GM12878 (cell line): ENCODE measurements at regions not wholly inside any gene's neighbourhood (a gene's known extent, or its start where the extent isn't known, plus 50 kb on each side); places are given as distances from the start of the nearest gene placed in this dataset.

Experiments
- BHLHE40 ChIP-seq, 2 experiments: fragments of 450-650 bp in 1 of 2; IDR thresholded peaks; 2 replicates each; pipeline ENCODE4 v1.6.1; 2011 to 2017; ENCODE audit warnings: low read depth in 2 of 2, borderline replicate concordance in 1 of 2, improper control_type of control experiment in 1 of 2, low read length in 1 of 2, mild to moderate bottlenecking in 1 of 2
- GABPA ChIP-seq: IDR thresholded peaks from 2 replicates; pipeline ENCODE4 v1.6.1; 2014; ENCODE audit warnings: antibody characterized with exemption, low read depth, mild to moderate bottlenecking, inconsistent platforms
- RFX5 ChIP-seq: IDR thresholded peaks from 2 replicates; pipeline ENCODE4 v1.6.1; 2011; ENCODE audit warnings: low read depth, low read length, improper control_type of control experiment
- TF ChIP-seq, protein P1 (sequence below), 3 experiments: IDR thresholded peaks in 2 of 3; conservative IDR thresholded peaks in 1 of 3; 2 replicates each; pipeline ENCODE4 v1.5.1; 2011; ENCODE audit warnings: low read depth in 3 of 3, low read length in 3 of 3, mild to moderate bottlenecking in 3 of 3, control low read depth in 2 of 3, moderate library complexity in 2 of 3, inconsistent platforms in 1 of 3, mixed read lengths in 1 of 3; ENCODE audit not compliant: control insufficient read depth in 2 of 3, insufficient read depth in 1 of 3; ENCODE audit errors: extremely low read depth in 1 of 3
- TF ChIP-seq, protein P2 (sequence below): fragments of 450-650 bp; IDR thresholded peaks from 2 replicates; pipeline ENCODE4 v1.6.1; 2016; ENCODE audit warnings: mild to moderate bottlenecking

DNA sequence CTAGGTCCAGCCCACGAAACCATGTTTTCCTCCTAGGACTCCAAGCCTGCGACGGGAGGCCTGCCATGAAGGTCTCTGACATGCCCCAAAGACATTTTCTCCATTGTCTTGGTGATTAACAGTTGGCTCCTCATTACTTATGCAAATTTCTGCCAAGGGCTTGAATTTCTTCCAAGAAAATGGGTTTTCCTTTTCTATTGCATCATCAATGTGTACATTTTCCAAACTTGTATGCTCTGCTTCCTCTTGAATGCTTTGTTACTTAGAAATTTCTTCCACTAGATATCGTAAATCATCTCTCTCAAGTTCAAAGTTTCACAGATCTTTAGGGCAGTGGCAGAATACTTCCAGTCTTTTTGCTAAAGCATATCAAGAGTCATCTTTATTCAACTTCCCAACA is 1792.7 kb upstream of the CDH9 start:
- TF ChIP-seq RFX5 (no peak), BHLHE40 (IDR thresholded peaks at IDR 0.05; ENCODE audit: borderline replicate concordance in 1 of 2, low read depth in 2 of 2, low read length in 1 of 2) (no peak), GABPA (no peak)
- TF ChIP-seq, protein P1, sequence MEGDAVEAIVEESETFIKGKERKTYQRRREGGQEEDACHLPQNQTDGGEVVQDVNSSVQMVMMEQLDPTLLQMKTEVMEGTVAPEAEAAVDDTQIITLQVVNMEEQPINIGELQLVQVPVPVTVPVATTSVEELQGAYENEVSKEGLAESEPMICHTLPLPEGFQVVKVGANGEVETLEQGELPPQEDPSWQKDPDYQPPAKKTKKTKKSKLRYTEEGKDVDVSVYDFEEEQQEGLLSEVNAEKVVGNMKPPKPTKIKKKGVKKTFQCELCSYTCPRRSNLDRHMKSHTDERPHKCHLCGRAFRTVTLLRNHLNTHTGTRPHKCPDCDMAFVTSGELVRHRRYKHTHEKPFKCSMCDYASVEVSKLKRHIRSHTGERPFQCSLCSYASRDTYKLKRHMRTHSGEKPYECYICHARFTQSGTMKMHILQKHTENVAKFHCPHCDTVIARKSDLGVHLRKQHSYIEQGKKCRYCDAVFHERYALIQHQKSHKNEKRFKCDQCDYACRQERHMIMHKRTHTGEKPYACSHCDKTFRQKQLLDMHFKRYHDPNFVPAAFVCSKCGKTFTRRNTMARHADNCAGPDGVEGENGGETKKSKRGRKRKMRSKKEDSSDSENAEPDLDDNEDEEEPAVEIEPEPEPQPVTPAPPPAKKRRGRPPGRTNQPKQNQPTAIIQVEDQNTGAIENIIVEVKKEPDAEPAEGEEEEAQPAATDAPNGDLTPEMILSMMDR (IDR thresholded peaks at IDR 0.05 in 2 of 3, conservative IDR thresholded peaks at IDR 0.05 in 1 of 3; ENCODE audit: control insufficient read depth in 2 of 3, extremely low read depth in 1 of 3, insufficient read depth in 1 of 3, low read depth in 3 of 3, low read length in 3 of 3) = no peak
- TF ChIP-seq, protein P2, sequence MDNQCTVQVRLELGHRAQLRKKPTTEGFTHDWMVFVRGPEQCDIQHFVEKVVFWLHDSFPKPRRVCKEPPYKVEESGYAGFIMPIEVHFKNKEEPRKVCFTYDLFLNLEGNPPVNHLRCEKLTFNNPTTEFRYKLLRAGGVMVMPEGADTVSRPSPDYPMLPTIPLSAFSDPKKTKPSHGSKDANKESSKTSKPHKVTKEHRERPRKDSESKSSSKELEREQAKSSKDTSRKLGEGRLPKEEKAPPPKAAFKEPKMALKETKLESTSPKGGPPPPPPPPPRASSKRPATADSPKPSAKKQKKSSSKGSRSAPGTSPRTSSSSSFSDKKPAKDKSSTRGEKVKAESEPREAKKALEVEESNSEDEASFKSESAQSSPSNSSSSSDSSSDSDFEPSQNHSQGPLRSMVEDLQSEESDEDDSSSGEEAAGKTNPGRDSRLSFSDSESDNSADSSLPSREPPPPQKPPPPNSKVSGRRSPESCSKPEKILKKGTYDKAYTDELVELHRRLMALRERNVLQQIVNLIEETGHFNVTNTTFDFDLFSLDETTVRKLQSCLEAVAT = no peak
